GM19395 (cell line): ENCODE measurements at regions not wholly inside any gene's neighbourhood (a gene's known extent, or its start where the extent isn't known, plus 50 kb on each side); places are given as distances from the start of the nearest gene placed in this dataset.
A peak's percentile ranks its signal among the peaks of the same experiment; 100 is the strongest.

Experiments
- ATAC-seq: cut with Tn5 transposase; IDR thresholded peaks from one replicate; pipeline ENCODE4 v1.9.1; 2021; ENCODE audit warnings: mild to moderate bottlenecking, moderate library complexity; ENCODE audit not compliant: unreplicated experiment

- no peak for ATAC-seq
Observed at GRCh38 chr4:110770353-110770752, 147.5 kb upstream of the PITX2 start.

DNA sequence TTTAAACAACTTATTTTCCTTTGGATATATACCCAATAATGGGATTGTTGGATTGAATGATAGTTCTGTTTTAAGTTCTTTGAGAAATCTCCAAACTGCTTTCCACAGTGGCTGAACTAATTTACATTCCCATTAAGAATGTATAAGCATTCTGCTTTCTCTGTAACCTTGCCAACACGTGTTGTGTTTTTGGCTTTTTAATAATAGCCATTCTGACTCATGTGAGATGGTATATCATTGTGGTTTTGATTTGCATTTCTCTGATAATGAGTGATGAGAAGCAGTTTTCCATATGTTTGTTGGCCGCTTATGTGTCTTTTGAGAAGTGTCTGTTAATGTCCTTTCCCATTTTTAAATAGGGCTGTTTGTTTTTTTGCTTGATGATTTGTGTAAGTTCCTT lies 155.6 kb upstream of the PITX2 start:
- no peak for ATAC-seq

DNA sequence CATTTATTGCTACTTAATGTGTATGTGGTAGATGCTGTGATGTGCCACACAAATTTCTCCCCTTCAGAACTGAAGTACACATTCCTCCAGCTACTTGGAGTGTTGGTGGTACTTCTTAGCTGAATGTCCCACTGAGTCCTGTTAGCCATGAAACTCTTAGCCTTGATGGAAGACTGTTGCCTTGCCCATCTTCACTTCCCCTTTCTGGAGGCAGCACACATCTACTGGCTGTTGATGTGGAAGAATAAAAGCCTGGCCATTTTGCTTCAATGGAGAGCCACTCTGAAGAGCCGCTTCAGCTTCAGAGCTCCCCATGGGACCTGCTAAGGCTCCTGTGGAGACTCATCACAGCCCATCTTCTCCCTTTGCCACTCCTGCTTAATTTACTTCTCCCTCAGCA lies 157.7 kb upstream of the PITX2 start:
- no peak for ATAC-seq

- ATAC-seq = no peak
Observed at GRCh38 chr4:110781944-110782343, 159.1 kb upstream of the PITX2 start.

DNA sequence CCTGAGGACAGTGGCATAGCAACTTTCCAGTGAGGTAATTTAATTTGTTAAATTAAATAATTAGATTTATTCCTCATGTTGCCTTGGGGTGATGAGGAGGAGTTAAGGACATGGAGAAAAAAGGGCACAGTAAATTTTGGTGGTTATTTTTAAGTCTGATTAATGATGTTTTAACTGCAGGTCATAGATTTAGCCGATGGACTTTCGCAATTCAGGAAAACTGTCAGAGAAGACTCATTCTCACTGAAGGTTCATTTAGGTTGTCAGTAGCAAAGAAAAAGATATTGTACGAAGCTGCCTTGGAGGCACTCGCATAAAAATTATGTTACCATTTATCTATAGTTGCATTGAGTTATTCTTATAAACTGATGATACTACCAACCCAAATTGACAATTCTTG lies 164.2 kb upstream of the PITX2 start:
- no peak for ATAC-seq

GRCh38 chr4:110787707-110788106 lies 164.8 kb upstream of the PITX2 start:
- ATAC-seq = no peak

- ATAC-seq = no peak
Observed at GRCh38 chr4:110788302-110788701, 165.4 kb upstream of the PITX2 start.

DNA sequence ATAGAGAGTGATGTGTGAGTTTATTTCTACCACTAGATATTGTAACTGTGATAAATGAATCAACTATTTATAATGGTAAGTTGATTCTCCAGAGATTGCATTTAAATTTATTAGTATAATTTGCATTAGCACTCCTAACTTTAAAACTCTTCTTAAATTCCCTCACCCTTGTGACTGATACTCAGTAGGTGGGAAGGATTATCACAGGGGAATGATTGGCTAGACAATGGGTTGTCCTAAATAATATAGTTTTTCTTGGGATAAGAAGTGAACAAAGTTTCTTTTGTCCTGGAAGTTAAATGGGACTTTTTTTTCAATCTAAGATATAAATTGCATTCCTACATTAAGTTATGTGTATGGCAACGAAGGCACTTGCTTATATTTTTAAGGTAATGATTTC lies 169.2 kb upstream of the PITX2 start:
- ATAC-seq = no peak

DNA sequence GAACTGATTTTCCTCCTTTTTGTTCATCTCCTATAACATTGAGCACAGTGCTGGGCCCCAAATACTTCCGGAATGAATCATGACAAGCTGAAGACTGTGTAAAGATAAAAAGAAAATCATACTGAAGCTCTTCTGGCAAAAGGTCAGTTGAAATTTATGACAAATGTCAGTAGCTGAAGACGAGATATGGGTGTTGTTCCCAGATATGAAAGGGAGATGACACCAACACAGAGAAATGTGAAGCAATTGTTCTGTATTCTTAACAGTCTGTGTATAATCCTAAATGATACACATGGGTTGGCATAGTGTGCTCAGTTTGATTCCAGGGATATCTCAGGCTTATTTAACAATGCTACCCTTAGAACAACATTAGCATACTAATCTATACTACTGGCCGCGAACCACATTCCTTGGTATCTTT lies 170.5 kb upstream of the PITX2 start:
- no peak for ATAC-seq

GRCh38 chr4:110793890-110794554 lies 171.1 kb upstream of the PITX2 start:
- ATAC-seq = no peak

- ATAC-seq = no peak
Observed at GRCh38 chr4:110795971-110796370, 173.1 kb upstream of the PITX2 start.

DNA sequence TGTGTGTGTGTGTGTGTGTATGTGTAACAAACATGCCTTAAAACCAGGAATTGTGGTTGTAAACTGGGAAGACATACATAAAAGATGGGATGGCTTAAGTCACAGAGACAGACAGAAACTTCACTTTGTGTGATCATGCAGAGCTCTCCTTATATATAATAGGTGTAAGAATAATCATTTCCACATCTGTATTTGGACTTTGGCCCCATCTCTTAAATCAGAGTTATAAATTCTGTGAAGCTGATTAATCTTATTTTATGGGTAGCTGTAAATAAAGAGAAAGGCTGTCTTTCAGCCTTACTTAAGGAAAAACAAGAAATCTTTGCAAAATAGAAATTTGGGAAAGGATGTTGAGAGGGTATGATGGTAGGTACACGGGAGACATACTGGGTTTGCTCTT lies 174.6 kb upstream of the PITX2 start:
- ATAC-seq = no peak

DNA sequence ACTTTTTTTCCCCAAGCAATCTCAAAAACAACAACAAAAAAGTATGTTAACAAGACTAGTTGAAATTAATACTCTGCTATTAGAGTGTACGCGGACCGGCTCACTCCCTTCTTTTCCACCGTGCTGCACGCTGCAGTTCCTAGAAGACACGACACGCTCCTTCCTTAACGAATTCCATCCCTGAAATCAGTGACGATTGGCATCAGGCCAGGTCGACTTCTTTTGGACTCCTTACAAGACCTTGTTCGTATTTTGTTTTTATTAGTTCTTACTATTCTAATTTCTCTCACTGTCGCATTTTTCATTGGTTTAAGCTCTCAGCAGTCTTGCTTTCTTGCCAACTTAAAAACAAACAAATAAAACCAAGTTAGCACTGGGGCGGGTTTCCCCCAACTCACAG lies 175.8 kb upstream of the PITX2 start:
- ATAC-seq = no peak

GRCh38 chr4:110799211-110799610 lies 176.3 kb upstream of the PITX2 start:
- ATAC-seq = no peak

DNA sequence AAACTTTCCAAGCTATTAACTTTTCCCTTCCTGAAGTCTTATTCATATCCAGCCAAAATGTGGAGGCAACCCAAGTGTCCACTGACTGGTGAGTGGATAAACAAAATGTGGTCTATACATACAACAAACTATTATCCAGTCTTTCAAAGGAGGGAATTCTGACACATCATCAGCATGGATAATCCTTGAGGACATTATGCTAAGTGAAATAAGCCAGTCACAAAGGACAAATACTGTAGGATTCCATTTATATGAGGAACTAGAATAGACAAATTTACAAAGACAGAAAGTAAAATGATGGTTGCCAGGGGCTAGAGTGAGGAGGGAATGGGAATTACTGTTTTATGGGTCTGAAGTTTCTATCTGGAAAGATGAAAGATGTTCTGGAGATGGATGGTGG lies 178.7 kb upstream of the PITX2 start:
- no peak for ATAC-seq

GRCh38 chr4:110808351-110808878 lies 185.5 kb upstream of the PITX2 start:
- ATAC-seq = peak; percentile 72

DNA sequence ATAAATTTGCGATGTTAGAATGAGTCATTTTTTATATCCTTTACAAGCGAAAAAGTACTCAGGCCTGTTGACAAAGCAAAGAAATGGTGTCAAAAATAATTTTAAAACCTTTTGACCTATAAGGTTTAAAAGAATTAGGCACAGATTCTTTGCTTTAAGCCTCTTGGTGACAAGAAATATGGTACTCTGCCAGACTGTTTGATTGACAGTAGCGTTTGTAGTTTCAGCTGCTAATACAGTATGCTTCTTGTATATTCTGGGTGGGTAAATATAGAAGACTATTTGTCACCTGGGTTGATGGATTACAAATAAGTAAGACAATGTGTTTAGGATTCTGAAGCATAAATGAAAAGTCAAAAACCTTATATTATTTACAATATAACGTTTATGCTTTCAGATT lies 193.1 kb upstream of the PITX2 start:
- ATAC-seq = no peak

DNA sequence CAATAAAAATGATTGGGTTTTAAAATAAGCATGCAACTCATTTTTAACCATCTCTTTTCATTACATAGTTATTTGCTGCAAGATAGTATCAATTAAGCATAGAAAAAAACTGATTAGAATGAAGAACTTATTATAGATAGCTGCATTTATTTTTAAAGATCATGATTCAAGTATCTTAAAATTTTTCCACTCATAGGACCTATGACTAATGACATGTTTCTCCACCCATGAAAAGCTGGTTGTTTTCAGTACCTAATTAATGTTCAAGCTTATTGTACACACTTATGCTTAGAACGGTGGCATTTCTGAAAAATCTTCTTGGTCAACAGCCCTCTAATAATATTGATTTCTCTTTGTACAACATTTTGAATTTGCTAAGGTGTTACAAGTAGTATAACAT lies 193.5 kb upstream of the PITX2 start:
- ATAC-seq = no peak

- ATAC-seq = no peak
Observed at GRCh38 chr4:110821186-110821585, 198.3 kb upstream of the PITX2 start.

GRCh38 chr4:110823251-110823650 lies 200.4 kb upstream of the PITX2 start:
- ATAC-seq = no peak

DNA sequence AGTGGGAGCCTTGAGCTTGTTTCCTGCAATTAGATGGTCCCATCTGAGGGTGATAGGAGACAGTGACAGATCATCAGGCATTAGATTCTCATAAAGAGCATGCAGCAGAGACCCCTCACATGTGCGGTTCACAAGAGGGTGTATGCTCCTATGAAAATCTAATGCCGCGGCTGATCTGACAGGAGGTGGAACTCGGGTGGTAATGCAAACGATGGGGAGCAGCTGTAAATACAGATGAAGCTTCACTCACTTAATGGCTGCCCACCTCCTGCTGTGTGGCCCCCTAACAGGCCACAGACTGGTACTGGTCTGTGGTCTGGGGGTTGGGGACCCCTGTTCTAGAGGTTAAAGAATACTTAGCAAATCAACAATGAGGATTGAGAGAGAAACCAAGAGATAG lies 201.5 kb upstream of the PITX2 start:
- no peak for ATAC-seq

DNA sequence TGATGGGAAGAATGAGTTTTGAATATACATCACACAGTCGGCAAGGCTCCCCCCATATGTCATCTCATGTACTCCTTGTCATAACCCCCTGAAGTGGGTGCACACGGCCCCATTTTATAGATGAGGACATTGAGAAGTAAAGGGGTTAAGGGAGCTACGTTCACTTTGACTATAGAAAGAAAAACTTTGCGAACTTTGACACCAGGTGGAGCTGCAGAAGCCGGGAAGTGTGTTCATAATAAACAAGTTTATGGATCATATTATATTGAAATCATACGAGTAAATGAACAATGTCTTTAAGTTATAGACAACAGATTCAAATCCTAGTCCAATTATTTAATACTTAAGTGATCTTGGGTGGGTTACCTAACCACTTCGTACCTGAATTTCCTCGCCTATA lies 203.8 kb upstream of the PITX2 start:
- no peak for ATAC-seq

DNA sequence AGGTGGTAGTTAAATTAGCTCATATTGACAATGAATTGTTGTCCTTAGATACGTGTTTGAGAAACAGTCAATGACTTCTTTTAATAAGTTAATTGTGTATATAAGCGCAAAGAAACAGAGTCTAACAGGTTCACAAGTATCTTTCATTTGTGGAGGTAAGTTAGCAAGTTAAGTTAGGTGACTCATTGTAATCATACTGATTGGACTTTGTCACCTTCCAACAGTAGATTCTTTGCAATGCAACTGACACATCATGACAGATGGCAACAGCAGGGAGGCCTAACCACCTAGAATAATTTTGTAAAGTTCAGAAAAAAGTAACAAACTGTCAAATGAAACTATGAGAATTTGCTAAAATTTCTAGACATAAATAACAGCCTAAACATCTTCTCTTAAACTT lies 207.6 kb upstream of the PITX2 start:
- ATAC-seq = no peak
